Hepatocyte (in vitro differentiated cells): ENCODE measurements at regions not wholly inside any gene's neighbourhood (a gene's known extent, or its start where the extent isn't known, plus 50 kb on each side); places are given as distances from the start of the nearest gene placed in this dataset.

Source experiments
- CTCF ChIP-seq: fragments of 200-600 bp; sonication (generic); IDR thresholded peaks from 2 replicates; pipeline ENCODE4 v1.5.1; 2016; ENCODE audit warnings: antibody characterized with exemption, mild to moderate bottlenecking; ENCODE audit not compliant: poor library complexity
- EZH2 ChIP-seq: fragments of 200-600 bp; sonication (generic); IDR thresholded peaks from 2 replicates; pipeline ENCODE4 v1.6.1; 2016; ENCODE audit warnings: antibody characterized with exemption, mild to moderate bottlenecking, borderline replicate concordance
- EZH2phosphoT487 ChIP-seq: fragments of 200-600 bp; sonication (generic); IDR thresholded peaks from one replicate; pipeline ENCODE4 v1.6.1; 2018; ENCODE audit warnings: antibody characterized with exemption, mild to moderate bottlenecking, low read depth, moderate library complexity; ENCODE audit not compliant: unreplicated experiment, severe bottlenecking

DNA sequence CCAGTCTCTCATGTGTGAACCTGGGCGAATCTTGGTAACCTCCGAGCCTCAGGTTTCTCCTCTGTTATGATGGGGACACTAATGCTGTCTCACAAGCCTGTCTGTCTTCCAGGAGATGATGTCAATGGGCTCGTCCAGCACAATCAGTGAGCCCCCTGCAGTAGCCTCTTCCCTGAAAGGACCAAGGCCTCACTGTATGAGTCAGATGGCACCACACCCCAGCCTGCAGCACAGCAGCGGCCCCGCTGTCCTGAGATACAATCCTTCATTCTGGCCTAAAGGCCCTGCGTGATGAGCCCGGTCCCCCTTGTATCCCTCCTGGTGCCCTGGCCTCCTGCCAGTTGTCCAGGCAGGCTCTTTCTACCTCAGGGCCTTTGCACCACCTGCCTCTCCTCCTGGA lies 234.4 kb downstream of the IRF8 start:
- TF ChIP-seq CTCF (no peak), EZH2 (no peak), EZH2phosphoT487 (no peak)
